SK-MEL-5 (cell line): ENCODE measurements at regions not wholly inside any gene's neighbourhood (a gene's known extent, or its start where the extent isn't known, plus 50 kb on each side); places are given as distances from the start of the nearest gene placed in this dataset.

ENCODE experiments used
- DNase-seq: peaks from one replicate; pipeline ENCODE4 v3.0.0-alpha.2; 2016; ENCODE audit warnings: low read depth, low spot score
- in situ Hi-C: cut with HindIII; loops from 2 replicates; pipeline ENCODE4 v1.10.0; 2016; ENCODE audit warnings: low sequenced_read_pairs, high pct_unique_total_duplicates, low pct_unique_long_range_greater_than_20kb

DNA sequence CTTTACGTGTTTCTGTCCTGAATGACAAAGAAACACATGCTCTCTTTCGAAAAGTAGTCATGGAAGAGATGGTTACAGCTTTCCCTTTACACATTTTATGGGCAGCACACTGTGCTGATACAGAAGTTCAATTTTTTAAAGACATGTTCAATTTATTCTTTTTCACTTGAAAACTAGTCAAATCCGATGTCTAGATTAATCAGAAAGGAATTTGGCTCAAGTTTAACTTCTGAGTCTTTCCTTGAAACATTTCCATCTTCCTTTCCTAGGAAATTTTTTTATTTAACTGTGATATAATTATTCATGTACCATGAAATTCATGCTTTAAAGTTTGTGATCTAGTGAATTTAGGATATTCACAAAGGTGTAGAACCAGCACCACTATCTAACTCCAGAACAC lies 360.1 kb downstream of the TNS3 start:
- in situ Hi-C loops = no loop called here
- no peak for DNase-seq

DNA sequence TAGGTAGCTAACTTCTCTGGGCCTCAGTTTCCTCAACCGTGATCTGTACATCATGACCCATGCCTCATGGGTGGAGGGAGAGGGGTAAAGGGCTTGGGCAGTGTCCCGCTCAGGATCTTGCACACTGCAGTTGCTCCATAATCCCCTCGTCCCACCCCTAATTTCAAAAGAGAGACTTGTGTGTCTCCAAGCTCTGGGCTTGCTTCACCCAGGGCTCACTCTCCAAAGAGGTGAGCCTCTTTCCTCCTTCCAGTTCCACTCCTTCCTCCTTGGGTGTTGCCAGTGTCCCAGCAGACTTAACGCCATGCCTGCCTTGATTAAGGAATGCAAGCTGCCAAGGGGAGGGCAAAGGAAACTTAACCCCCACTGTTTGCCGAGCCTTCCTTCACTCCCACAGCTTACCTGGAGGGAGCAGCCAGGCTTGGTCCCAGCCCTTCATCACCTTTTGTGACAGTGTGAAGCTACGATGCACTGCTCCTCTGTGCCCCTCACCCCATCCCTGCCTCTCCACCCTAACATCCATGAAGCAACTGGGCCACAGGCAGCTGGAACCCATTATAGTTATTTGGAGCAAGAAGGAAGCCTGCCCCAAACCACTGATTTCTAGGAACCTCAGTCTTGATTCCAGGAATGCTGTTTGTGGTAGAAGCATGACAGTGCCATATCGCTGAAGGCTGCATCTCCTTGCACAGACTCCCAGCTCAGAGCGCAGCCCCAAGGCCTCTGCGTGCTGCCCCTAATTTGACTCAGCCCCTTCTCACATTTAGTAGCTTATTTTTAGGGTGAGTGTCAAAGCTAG lies 363.3 kb downstream of the TNS3 start:
- in situ Hi-C loops = no loop called here
- DNase-seq = no peak

DNA sequence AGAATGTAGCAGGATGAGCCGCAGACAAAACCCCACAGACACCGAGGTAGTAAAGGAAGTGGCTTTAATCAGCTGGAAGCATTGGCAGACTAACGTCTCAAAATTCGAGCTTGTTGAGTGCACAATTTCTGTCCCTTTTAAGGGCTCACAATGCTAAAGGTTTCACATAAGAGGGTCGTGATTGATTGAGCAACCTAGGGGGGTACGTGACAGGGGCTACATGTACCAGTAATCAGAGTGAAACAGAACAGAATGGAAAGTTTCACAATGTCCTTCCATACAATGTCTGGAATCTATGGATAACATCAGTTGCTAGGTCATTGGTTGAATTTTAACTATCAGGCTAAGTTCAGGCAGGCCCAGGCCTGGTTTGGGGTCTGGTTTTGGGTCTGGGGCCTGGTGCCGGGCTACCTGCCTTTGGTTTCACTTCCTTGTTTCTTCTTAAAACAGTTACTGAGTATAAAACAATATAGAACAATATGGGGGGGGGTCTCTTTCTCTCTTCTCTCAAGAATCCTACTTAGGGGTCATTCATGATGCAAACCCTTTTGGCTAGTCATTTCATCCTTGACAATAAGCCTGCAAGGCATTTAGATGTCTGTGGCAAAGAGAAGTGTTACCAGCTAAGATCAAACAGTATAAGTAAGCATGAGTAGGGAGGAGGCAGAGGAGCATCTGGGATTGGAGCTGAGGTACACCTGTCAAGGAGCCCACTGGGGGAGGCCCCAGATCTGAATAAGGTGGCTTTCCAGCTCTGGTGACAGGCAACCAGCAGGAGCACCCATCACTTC lies 364.1 kb downstream of the TNS3 start:
- no peak for DNase-seq

DNA sequence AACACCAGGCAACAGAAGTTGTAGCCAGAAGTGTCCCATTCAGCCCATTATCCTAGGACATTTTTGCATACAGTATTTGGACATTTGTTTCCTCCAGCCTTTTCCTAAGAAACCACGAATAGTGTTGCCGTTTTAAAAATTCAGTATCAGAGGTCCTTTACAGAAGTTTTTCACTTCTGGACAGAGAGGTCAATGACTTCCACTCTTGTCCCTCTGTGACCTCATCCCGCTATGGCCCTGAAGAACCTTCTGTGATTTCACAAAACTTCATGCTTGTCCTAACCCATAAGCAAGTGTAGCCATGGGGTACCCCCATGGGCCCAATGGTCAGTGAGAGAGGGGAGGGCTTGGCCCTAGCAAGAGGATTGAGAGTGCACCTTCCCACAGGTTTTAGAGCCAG lies 364.8 kb downstream of the TNS3 start:
- no peak for DNase-seq
- in situ Hi-C loops = no loop called here

More for the DNA sequence above, 364.1 kb downstream of the TNS3 start:
- in situ Hi-C loops = no loop called here

DNA sequence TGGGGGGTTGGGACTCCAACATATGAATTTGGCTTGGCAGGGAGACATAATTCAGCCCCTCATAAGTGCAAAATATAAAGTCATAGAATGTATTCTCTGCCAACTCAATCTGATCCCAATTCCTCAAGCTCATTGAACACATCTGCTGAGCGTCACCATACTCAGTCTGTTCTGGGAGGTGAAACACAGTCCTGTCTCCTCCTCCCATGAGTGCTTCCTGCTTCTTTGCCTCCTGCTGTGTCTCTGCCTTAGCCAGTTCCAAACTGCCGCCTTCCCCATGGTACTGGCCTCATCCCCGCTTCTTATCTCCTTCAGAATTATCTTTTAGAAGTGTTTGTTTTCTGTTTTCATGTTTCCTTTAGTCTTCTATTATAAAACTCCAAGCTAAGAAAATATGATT lies 365.5 kb downstream of the TNS3 start:
- DNase-seq = no peak
- in situ Hi-C loops = no loop called here

DNA sequence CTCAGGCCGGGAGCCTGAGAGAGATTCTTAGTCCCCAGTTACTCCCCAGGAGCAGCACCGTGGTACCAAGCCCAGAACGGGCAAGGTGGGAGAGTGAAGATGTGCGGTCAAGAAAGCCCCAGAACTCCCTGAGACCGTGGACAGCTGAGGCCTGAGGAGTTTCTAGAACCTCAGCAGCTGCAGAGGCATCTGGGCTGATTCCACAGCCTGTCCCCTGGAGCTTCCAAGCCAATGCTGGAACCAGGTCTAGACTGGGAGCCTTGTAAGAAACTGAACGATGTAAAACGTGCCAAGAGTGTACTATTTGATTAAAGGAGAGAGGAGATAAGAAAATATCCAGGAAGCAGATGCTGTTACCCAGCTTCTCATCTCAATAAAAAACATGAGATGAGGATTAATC lies 366.3 kb downstream of the TNS3 start:
- DNase-seq = no peak

DNA sequence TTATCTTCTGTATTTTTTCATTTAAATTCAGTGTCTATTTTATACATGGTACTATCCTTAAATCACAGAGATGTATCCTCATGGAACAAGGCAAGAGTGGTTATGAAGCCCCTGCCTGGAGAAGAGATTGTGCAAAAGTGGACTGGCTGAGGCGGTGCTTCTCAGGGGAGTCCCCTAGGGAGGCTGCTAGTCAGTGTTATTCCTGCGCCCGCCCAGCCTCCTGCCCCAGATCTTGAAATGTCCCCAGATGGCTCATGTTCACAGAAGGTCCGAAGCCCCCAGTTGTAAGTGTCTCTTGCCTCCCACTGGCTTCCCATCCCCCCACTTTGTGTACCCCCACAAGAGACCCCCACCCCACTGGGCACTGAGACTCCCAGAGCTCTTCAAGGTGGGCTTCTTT lies 366.9 kb downstream of the TNS3 start:
- in situ Hi-C loops = no loop called here

More for the DNA sequence above, 366.3 kb downstream of the TNS3 start:
- in situ Hi-C loops = no loop called here

DNA sequence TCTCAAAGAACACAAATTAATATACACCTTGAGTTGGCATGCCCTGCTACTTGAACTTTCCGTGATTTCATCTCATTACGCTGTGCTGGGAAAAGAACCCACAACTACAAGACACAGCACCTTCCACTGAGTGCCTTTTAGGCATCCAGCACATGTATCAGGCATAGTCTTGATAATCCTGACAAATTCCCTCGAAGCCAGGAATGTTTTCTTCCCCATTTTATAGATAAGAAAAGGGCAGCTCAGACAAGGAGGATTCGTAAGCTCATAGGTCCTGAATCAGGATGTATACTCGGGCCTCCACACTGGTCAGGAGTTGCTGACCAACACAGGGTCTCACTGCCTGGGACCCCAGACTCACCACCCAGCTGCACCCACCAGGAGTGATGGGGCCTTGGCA lies 368.6 kb downstream of the TNS3 start:
- in situ Hi-C loops = no loop called here
- DNase-seq = no peak

More for the DNA sequence above, 366.9 kb downstream of the TNS3 start:
- no peak for DNase-seq

DNA sequence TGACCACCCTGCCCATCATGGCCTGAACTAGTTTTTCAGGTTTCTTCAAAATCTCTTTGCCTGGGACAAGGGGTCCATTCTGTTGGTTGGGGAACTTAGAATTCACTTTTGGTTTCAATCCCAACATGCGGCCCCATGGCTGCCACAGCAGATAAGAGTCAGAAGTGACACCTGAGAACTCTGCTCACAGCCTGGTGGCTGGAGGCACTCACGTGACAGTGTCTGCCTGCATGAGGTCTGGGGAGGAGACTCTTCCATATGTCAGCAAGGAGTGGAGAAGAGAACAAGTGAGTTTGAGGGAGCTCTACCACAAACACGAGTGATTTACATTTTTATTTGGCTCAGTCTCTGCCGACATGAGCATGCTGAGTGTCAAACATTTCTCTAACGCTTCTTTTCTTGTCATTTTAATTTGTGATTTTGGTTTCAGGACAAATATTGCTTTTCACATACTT lies 370.4 kb downstream of the TNS3 start:
- in situ Hi-C loops = no loop called here
- DNase-seq = no peak

DNA sequence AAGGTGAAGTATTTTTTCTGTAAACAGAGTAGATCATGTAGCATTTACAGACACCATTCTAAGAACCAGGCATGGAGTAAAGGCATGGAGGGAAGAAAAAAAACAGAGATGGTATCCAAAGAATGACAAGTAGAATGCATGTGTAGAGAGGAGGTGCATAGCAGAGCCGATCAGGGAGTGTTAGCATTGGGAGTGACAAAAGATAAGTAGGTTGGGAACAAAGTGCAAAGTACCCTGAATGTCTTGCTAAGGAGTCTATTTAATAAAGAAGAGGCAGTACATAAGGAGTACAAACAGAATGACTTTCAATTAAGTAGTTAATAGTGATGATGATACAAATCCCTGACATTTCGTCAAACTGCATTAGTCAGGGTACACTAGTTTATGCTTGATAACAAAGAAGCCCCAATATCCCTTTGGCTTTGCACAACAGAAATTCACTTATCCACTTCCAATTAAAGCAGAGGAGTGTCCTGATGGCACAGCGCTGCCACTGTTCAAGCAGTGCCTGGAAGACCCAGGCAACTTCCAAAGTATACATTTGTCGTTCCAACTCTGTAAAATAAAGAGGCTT lies 371.5 kb downstream of the TNS3 start:
- in situ Hi-C loops = no loop called here

DNA sequence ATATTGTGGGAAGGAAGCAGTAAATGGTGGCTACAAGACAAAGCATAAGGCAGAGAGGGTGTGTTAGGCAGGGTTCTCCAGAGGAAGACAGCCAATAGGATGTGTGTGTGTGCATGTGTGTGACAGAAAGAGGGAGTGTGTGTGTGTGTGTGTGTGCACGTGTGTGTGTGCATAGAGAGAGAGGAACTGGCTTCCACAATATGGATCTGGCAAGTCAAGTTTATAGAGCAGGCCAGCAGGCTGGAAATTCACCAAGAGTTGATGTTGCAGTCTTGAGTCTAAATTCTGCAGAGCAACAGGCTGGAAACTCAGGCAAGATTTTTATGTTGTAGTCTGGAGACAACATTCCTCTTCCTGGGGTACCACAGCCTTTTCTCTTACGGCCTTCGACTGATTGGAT lies 374.0 kb downstream of the TNS3 start:
- DNase-seq = no peak
- in situ Hi-C loops = no loop called here

More for the DNA sequence above, 371.5 kb downstream of the TNS3 start:
- no peak for DNase-seq

DNA sequence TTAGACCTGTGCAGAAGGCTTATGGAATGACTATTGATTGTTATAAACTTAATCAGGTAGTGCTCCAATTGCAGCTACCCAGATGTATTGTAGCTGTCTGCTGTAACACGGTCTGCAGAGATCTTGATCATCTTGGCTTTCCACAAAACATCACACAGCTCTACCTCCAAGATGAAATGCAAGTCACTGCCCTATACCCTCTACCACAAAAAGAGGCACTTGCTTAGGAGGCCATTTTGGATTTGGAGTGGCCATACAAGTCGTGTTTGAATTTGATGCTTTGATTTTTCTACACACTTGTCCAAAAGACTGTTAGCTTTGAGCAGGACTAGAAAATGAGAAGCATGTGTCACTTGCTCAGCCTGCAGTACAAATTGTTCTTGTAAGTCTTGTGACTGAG lies 377.2 kb downstream of the TNS3 start:
- in situ Hi-C loops = no loop called here
- DNase-seq = no peak

DNA sequence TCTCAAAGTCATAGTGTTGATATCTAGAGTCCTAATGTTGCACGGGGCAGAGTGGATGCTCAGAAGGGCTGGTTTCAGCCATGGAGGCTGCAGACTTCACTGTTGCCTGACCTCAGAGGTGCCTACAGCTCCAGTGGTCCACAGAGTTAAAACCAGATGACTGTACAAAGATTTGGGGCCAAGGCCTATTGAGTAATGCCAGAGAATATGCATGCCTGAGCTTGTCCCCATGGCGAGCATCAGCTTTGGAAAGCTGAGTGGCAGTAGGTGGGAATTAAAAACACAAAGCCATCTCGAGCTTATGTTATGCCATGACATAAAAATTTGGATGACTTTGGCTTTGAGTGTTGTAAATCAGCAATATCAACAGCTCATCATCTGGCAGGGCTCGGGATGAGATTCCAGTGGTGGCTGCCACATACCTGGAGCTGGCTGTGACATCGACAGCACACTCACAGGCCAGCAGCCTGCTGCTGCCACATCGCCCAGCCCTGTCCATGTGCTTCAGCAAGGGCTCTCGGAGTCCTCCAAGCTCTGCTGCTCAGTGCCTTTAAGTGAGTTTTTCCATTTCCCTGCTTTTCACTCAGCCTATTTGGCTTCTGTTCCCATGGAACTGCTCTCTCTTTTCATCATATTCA lies 379.6 kb downstream of the TNS3 start:
- in situ Hi-C loops = no loop called here
- no peak for DNase-seq

DNA sequence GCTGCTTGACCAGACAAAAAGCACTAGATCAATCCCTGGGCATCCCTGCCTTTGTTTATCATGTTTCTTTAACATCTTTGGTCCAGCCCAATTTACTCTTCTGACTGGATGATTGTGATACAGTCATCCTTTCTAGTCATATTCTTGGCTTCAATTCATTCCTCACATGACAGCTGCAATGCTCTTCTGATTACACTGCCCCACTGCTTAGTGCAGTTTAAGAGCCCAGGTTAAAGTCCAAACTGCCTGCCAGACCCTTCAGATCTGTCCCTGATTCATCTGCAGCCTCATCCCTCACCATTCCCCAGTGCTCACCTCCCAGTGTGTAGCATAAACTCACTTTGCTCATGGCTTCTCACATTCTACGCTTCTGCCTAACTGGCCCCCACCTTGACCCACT lies 383.8 kb downstream of the TNS3 start:
- in situ Hi-C loops = no loop called here
- DNase-seq = no peak

DNA sequence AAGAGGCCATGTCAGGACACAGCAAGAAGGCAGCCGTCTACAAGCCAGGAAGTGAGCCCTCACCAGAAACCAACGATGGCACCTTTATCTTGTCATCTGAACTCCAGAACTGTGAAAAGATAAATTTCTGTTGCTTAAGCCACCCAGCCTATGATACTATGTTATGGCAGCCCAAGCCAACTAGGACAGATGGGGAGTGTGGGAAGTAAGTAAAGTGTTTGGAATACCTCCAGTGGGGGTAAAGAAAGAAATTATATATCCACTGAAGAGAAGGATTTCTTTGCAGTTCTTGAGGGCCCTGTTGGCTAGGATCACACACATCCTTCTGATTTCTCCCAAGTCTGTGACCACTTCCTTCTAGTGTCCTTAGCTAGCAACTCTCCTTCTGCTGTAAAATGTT lies 384.4 kb downstream of the TNS3 start:
- in situ Hi-C loops = no loop called here

DNA sequence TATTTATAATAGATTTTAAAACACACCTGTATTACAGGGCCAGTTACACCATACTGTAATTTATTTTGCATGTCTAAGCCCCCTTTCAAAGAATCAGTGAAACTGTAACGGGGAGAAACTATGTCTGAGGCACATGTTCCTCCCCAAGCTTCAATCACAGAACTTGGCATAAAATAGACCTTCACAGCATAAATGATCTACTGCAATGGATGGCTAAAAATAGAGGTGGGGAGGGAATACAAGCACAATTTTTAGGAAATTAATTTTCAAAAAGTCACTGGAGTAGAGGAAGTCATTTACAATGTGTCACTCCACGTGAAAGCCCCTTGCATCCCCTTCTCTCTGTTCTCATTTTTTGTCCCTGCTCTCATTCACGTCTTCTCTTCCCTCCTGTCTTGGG lies 385.2 kb downstream of the TNS3 start:
- no peak for DNase-seq
- in situ Hi-C loops = no loop called here

More for the DNA sequence above, 384.4 kb downstream of the TNS3 start:
- no peak for DNase-seq

DNA sequence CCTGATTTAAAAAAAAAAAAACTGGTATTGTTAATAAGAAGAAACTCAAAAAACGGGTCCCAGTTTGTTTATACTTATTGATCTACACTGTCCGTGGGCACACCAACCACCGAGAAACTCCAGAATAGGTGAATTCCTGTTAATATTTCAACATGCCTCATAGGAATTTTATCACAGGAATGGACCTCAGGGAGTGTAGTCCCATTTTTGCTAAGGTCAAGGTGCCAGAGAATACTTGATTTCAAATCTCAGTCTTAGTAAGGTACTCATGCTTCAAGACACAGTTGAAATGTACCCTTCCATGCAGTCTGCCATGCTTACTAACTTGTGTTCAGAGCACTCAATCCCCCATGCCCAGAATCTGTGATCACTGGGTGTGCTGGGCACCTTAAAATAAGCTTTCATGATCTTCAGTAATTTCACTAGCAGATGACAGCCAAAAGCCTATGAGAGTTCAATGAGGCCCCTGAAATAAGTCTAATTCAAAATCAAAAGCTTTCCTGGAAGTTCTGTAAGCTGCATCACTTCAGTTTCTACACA lies 385.7 kb downstream of the TNS3 start:
- DNase-seq = no peak
- in situ Hi-C loops = no loop called here

DNA sequence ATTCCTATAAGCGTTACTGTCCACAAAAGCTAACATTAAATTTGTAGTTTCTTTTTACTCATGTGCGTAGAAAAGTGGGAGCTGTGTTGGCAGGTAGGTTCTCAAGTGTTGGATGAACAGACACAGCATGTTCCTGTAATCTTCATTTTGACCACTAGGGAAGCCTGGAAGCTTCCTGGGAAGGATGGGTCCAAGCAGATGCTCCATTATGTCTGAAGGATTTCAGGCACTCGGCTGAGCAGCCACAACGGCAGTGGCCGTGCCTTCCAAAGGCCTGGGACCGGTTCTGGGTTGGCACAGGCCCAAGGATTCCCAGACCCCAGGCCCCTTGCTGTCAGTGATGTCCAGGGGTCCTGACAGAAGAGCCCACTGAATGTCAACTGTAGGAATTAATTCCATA lies 386.3 kb downstream of the TNS3 start:
- in situ Hi-C loops = no loop called here
- peak; percentile 65 for DNase-seq
